MCF 10A (cell line): ENCODE measurements at regions not wholly inside any gene's neighbourhood (a gene's known extent, or its start where the extent isn't known, plus 50 kb on each side); places are given as distances from the start of the nearest gene placed in this dataset.

Source experiments
- BruUV-seq: library from RNA; stranded (reverse); fragments of 400-500 nt; replicated peaks from 2 replicates; lab custom pipeline; 2021; lab: Mats Ljungman, UMichigan
- CTCF ChIA-PET: fragments of 300-600 bp; sonication (Branson Sonifier 250); formaldehyde crosslinking; extraction: SDS; loops from one replicate; lab custom pipeline; 2021; ENCODE audit warnings: antibody characterized with exemption, inconsistent platforms; lab: Yijun Ruan, JAX
- POLR2A ChIA-PET: fragments of 300-600, 350-650 bp; sonication (Branson Sonifier 250); formaldehyde crosslinking; extraction: SDS; loops from one replicate; lab custom pipeline; 2020; ENCODE audit warnings: antibody characterized with exemption, inconsistent platforms; lab: Yijun Ruan, JAX
- DNase-seq: peaks from one replicate; pipeline ENCODE4 v3.0.0-alpha.2; 2018; ENCODE audit not compliant: unreplicated experiment
- H3K27ac Mint-ChIP-seq: one replicate; pipeline ENCODE4 v1.8.0; 2022; ENCODE audit warnings: mild to moderate bottlenecking, low read depth, mixed read lengths; ENCODE audit not compliant: unreplicated experiment
- H3K27me3 Mint-ChIP-seq: one replicate; pipeline ENCODE4 v1.8.0; 2022; ENCODE audit warnings: mixed read lengths; ENCODE audit not compliant: insufficient read depth, unreplicated experiment
- H3K36me3 Mint-ChIP-seq: one replicate; pipeline ENCODE4 v1.8.0; 2022; ENCODE audit warnings: mild to moderate bottlenecking, moderate library complexity, mixed read lengths; ENCODE audit not compliant: insufficient read depth, unreplicated experiment
- H3K4me1 Mint-ChIP-seq: one replicate; pipeline ENCODE4 v1.8.0; 2022; ENCODE audit warnings: mixed read lengths; ENCODE audit not compliant: insufficient read depth, unreplicated experiment
- H3K4me3 Mint-ChIP-seq: one replicate; pipeline ENCODE4 v1.8.0; 2022; ENCODE audit warnings: mild to moderate bottlenecking, moderate library complexity, mixed read lengths; ENCODE audit not compliant: unreplicated experiment
- H3K9me3 Mint-ChIP-seq: one replicate; pipeline ENCODE4 v1.8.0; 2022; ENCODE audit warnings: mixed read lengths; ENCODE audit not compliant: unreplicated experiment
- CTCF ChIP-seq: fragments of 200-600 bp; IDR thresholded peaks from one replicate; pipeline ENCODE4 v1.8.0; 2022; ENCODE audit warnings: antibody characterized with exemption, mild to moderate bottlenecking; ENCODE audit not compliant: unreplicated experiment
- intact Hi-C: fragments of 100-400 bp; cut with micrococcal nuclease; formaldehyde crosslinking; loops from 2 replicates; pipeline ENCODE4 v1.14.1; 2022

- BruUV-seq, result no TSS peak
- ChIA-PET POLR2A (interaction anchor here (0.7 kb wide), 1 partner anchor 286 kb away, joined by 4 read pairs; no protein-coding TSS in a partner anchor), CTCF (interaction anchor here (0.6 kb wide), 1 partner anchor 812 kb away, joined by 3 read pairs; no protein-coding TSS in a partner anchor)
- H3K4me3 Mint-ChIP-seq, result no peak overlapping the region
- intact Hi-C loops, result no loop called here
- H3K36me3 Mint-ChIP-seq, result no peaks in the 10 kb centered on the region
- TF ChIP-seq CTCF, result no peak
- H3K27me3 Mint-ChIP-seq, result no peaks in the 10 kb centered on the region
- no peaks in the 10 kb centered on the region for H3K4me1 Mint-ChIP-seq
- H3K9me3 Mint-ChIP-seq, result peaks cover 7% of the 10 kb centered on the region
- no peak overlapping the region for H3K27ac Mint-ChIP-seq
- DNase-seq, result no peak
These were observed 161.9 kb upstream of the SPAG17 start for GRCh38 chr1:118346936-118347335.

- intact Hi-C loops, result no loop called here
- POLR2A ChIA-PET, result interaction anchor here (0.5 kb wide), 1 partner anchor 123 kb away, joined by 3 read pairs; no protein-coding TSS in a partner anchor
- H3K9me3 Mint-ChIP-seq, result no peaks in the 10 kb centered on the region
- no peak for DNase-seq
- no peak overlapping the region for H3K4me3 Mint-ChIP-seq
- no peaks in the 10 kb centered on the region for H3K36me3 Mint-ChIP-seq
- TF ChIP-seq CTCF, result no peak
- H3K27ac Mint-ChIP-seq, result no peak overlapping the region
- no TSS peak for BruUV-seq
- no peaks in the 10 kb centered on the region for H3K27me3 Mint-ChIP-seq
- CTCF ChIA-PET, result no interaction called here
- peaks cover 25% of the 10 kb centered on the region for H3K4me1 Mint-ChIP-seq
These were observed 156.2 kb upstream of the SPAG17 start for GRCh38 chr1:118340928-118341910.

- H3K36me3 Mint-ChIP-seq, result no peaks in the 10 kb centered on the region
- BruUV-seq, result no TSS peak
- H3K27ac Mint-ChIP-seq, result no peak overlapping the region
- TF ChIP-seq CTCF, result no peak
- ChIA-PET POLR2A (interaction anchor here (0.6 to 0.8 kb wide), 2 partner anchors 20 to 22 kb away, joined by 3 to 4 read pairs; no protein-coding TSS in a partner anchor), CTCF (interaction anchor here (0.7 to 1.2 kb wide), 3 partner anchors 11 to 196 kb away, joined by 3 read pairs; no protein-coding TSS in a partner anchor)
- intact Hi-C loops, result no loop called here
- H3K4me3 Mint-ChIP-seq, result no peak overlapping the region
- H3K27me3 Mint-ChIP-seq, result no peaks in the 10 kb centered on the region
- H3K9me3 Mint-ChIP-seq, result no peaks in the 10 kb centered on the region
- H3K4me1 Mint-ChIP-seq, result peaks cover 37% of the 10 kb centered on the region
- DNase-seq, result no peak
These were observed 154.5 kb upstream of the SPAG17 start for GRCh38 chr1:118339400-118340124.

- DNase-seq, result no peak
- Mint-ChIP-seq H3K27me3 (no peaks in the 10 kb centered on the region), H3K36me3 (no peaks in the 10 kb centered on the region), H3K4me3 (no peak overlapping the region), H3K27ac (no peak overlapping the region), H3K9me3 (no peaks in the 10 kb centered on the region), H3K4me1 (peaks cover 37% of the 10 kb centered on the region)
- intact Hi-C loops, result no loop called here
- ChIA-PET POLR2A (no interaction called here), CTCF (interaction anchor here (0.6 to 1.2 kb wide), 4 partner anchors 10 to 378 kb away, joined by 3 to 4 read pairs (median 3); no protein-coding TSS in a partner anchor)
- no peak for TF ChIP-seq CTCF
- BruUV-seq, result no TSS peak
These were observed 153.9 kb upstream of the SPAG17 start for GRCh38 chr1:118338936-118339335.
